ENCODE measurements at regions not wholly inside any gene's neighbourhood (a gene's known extent, or its start where the extent isn't known, plus 50 kb on each side); places are given as distances from the start of the nearest gene placed in this dataset.
"Not testable (repeated sequence)": the region's sequence is repeated elsewhere in the genome, so short reads cannot be mapped to it uniquely, and the experiment has no call there.

- no peak for DNase-seq (ENCODE audit: low read depth in 2 of 2)
Observed at GRCh38 chr13:103931885-103932284, 865.7 kb upstream of the SLC10A2 start.

- DNase-seq (ENCODE audit: low read depth in 2 of 2), result no peak
Observed at GRCh38 chr13:103931331-103931845, 865.2 kb upstream of the SLC10A2 start.

- no peak for DNase-seq (ENCODE audit: low read depth in 2 of 2)
Observed at GRCh38 chr13:103926118-103926517, 859.9 kb upstream of the SLC10A2 start.

GRCh38 chr13:103908911-103909310 lies 842.7 kb upstream of the SLC10A2 start:
- DNase-seq (ENCODE audit: low read depth in 2 of 2), result no peak

GRCh38 chr13:103908274-103908673 lies 842.1 kb upstream of the SLC10A2 start:
- no peak for DNase-seq (ENCODE audit: low read depth in 2 of 2)

- no peak for DNase-seq (ENCODE audit: low read depth in 2 of 2)
Observed at GRCh38 chr13:103903790-103904189, 837.6 kb upstream of the SLC10A2 start.

- DNase-seq (ENCODE audit: low read depth in 2 of 2), result no peak
Observed at GRCh38 chr13:103898481-103898880, 832.3 kb upstream of the SLC10A2 start.

- DNase-seq (ENCODE audit: low read depth in 2 of 2), result no peak
Observed at GRCh38 chr13:103895835-103896531, 829.8 kb upstream of the SLC10A2 start.

- no peak for DNase-seq (ENCODE audit: low read depth in 2 of 2)
Observed at GRCh38 chr13:103894626-103895025, 828.4 kb upstream of the SLC10A2 start.

GRCh38 chr13:103884101-103884723 lies 818.0 kb upstream of the SLC10A2 start:
- DNase-seq (ENCODE audit: low read depth in 2 of 2), result no peak

GRCh38 chr13:103883698-103884097 lies 817.5 kb upstream of the SLC10A2 start:
- no peak for DNase-seq (ENCODE audit: low read depth in 2 of 2)

- DNase-seq (ENCODE audit: low read depth in 2 of 2), result no peak
Observed at GRCh38 chr13:103883164-103883563, 816.9 kb upstream of the SLC10A2 start.

GRCh38 chr13:103880146-103880545 lies 813.9 kb upstream of the SLC10A2 start:
- not testable (repeated sequence) for DNase-seq (ENCODE audit: low read depth in 2 of 2)

- no peak for DNase-seq (ENCODE audit: low read depth in 2 of 2)
Observed at GRCh38 chr13:103878891-103879605, 812.8 kb upstream of the SLC10A2 start.

- DNase-seq (ENCODE audit: low read depth in 2 of 2), result no peak
Observed at GRCh38 chr13:103876571-103876970, 810.4 kb upstream of the SLC10A2 start.

- DNase-seq (ENCODE audit: low read depth in 2 of 2), result no peak
Observed at GRCh38 chr13:103873725-103874124, 807.5 kb upstream of the SLC10A2 start.

- no peak for DNase-seq (ENCODE audit: low read depth in 2 of 2)
Observed at GRCh38 chr13:103866048-103866447, 799.8 kb upstream of the SLC10A2 start.

GRCh38 chr13:103862525-103862924 lies 796.3 kb upstream of the SLC10A2 start:
- no peak for DNase-seq (ENCODE audit: low read depth in 2 of 2)

GRCh38 chr13:103859952-103860351 lies 793.7 kb upstream of the SLC10A2 start:
- no peak for DNase-seq (ENCODE audit: low read depth in 2 of 2)

GRCh38 chr13:103852036-103852435 lies 785.8 kb upstream of the SLC10A2 start:
- no peak for DNase-seq (ENCODE audit: low read depth in 2 of 2)

- no peak for DNase-seq (ENCODE audit: low read depth in 2 of 2)
Observed at GRCh38 chr13:103844471-103844870, 778.3 kb upstream of the SLC10A2 start.

GRCh38 chr13:103839460-103839859 lies 773.2 kb upstream of the SLC10A2 start:
- DNase-seq (ENCODE audit: low read depth in 2 of 2), result no peak

GRCh38 chr13:103835052-103835451 lies 768.8 kb upstream of the SLC10A2 start:
- no peak for DNase-seq (ENCODE audit: low read depth in 2 of 2)
